HEK293 (cell line): ENCODE measurements at regions not wholly inside any gene's neighbourhood (a gene's known extent, or its start where the extent isn't known, plus 50 kb on each side); places are given as distances from the start of the nearest gene placed in this dataset.

Experiments
- GLI2 ChIP-seq: fragments of 450-650 bp; formaldehyde crosslinking; IDR thresholded peaks from 2 replicates; pipeline ENCODE4; 2017; ENCODE audit warnings: missing biosample characterization, missing genetic modification characterization, low read depth, borderline replicate concordance
- MYNN ChIP-seq: fragments of 450-650 bp; formaldehyde crosslinking; IDR thresholded peaks from 2 replicates; pipeline ENCODE4 v1.5.1; 2016; ENCODE audit warnings: missing biosample characterization, missing genetic modification characterization, borderline replicate concordance
- TCF7L2 ChIP-seq: IDR thresholded peaks from 2 replicates; pipeline ENCODE4 v1.6.1; 2011; ENCODE audit warnings: low read depth, mild to moderate bottlenecking, inconsistent platforms, low read length, moderate library complexity, borderline replicate concordance
- ZNF239 ChIP-seq: fragments of 450-650 bp; formaldehyde crosslinking; IDR thresholded peaks from 2 replicates; pipeline ENCODE4 v1.5.1; 2016; ENCODE audit warnings: missing biosample characterization, missing genetic modification characterization
- ZNF747 ChIP-seq: fragments of 450-650 bp; formaldehyde crosslinking; IDR thresholded peaks from 2 replicates; pipeline ENCODE4 v1.5.1; 2016; ENCODE audit warnings: missing biosample characterization, missing genetic modification characterization
- ZNF791 ChIP-seq: fragments of 450-650 bp; formaldehyde crosslinking; IDR thresholded peaks from 2 replicates; pipeline ENCODE4 v1.5.1; 2016; ENCODE audit warnings: missing biosample characterization, missing genetic modification characterization
- TF ChIP-seq, protein P1 (sequence below): fragments of 450-650 bp; formaldehyde crosslinking; IDR thresholded peaks from 2 replicates; pipeline ENCODE4 v1.5.1; 2016; ENCODE audit warnings: missing biosample characterization, missing genetic modification characterization
- TF ChIP-seq, protein P2 (sequence below): fragments of 450-650 bp; formaldehyde crosslinking; IDR thresholded peaks from 2 replicates; pipeline ENCODE4 v1.5.1; 2016; ENCODE audit warnings: missing biosample characterization, missing genetic modification characterization
- TF ChIP-seq, protein P3 (sequence below): fragments of 450-650 bp; formaldehyde crosslinking; IDR thresholded peaks from 2 replicates; pipeline ENCODE4 v1.5.1; 2016; ENCODE audit warnings: missing biosample characterization, missing genetic modification characterization, low read depth
- TF ChIP-seq, protein P4 (sequence below): fragments of 450-650 bp; formaldehyde crosslinking; IDR thresholded peaks from 2 replicates; pipeline ENCODE4 v1.5.1; 2016; ENCODE audit warnings: missing biosample characterization, missing genetic modification characterization, low read depth

DNA sequence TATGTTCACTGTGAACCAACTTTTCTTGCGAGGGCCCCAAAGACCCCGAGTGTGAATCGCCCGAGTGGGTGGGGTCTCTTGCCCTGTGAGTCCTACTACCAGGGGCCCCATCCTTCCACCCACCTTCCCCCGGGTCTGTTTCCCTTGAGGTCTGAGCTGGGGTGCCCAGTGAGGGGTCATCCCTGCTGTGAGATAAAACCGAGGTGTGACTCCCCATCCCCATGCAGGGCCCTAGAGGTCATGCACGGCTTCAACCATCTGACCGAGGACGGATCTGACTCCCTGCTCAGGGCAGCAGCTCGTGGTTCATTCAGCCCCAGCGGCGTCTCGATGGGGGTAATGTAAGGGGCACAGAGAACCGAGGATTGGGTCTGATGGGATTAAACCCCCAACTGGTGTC, 103.1 kb upstream of the SULF2 start:
- TF ChIP-seq MYNN (no peak), ZNF747 (tag by site-specific recombination) (no peak), TCF7L2 (no peak), ZNF239 (no peak), GLI2 (tag by site-specific recombination) (no peak), ZNF791 (tag by site-specific recombination) (no peak)
- TF ChIP-seq, protein P1, sequence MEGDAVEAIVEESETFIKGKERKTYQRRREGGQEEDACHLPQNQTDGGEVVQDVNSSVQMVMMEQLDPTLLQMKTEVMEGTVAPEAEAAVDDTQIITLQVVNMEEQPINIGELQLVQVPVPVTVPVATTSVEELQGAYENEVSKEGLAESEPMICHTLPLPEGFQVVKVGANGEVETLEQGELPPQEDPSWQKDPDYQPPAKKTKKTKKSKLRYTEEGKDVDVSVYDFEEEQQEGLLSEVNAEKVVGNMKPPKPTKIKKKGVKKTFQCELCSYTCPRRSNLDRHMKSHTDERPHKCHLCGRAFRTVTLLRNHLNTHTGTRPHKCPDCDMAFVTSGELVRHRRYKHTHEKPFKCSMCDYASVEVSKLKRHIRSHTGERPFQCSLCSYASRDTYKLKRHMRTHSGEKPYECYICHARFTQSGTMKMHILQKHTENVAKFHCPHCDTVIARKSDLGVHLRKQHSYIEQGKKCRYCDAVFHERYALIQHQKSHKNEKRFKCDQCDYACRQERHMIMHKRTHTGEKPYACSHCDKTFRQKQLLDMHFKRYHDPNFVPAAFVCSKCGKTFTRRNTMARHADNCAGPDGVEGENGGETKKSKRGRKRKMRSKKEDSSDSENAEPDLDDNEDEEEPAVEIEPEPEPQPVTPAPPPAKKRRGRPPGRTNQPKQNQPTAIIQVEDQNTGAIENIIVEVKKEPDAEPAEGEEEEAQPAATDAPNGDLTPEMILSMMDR (tag by site-specific recombination), result no peak
- TF ChIP-seq, protein P2, sequence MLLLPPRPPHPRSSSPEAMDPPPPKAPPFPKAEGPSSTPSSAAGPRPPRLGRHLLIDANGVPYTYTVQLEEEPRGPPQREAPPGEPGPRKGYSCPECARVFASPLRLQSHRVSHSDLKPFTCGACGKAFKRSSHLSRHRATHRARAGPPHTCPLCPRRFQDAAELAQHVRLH (tag by site-specific recombination), result no peak
- TF ChIP-seq, protein P3, sequence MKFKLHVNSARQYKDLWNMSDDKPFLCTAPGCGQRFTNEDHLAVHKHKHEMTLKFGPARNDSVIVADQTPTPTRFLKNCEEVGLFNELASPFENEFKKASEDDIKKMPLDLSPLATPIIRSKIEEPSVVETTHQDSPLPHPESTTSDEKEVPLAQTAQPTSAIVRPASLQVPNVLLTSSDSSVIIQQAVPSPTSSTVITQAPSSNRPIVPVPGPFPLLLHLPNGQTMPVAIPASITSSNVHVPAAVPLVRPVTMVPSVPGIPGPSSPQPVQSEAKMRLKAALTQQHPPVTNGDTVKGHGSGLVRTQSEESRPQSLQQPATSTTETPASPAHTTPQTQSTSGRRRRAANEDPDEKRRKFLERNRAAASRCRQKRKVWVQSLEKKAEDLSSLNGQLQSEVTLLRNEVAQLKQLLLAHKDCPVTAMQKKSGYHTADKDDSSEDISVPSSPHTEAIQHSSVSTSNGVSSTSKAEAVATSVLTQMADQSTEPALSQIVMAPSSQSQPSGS, result no peak
- TF ChIP-seq, protein P4, sequence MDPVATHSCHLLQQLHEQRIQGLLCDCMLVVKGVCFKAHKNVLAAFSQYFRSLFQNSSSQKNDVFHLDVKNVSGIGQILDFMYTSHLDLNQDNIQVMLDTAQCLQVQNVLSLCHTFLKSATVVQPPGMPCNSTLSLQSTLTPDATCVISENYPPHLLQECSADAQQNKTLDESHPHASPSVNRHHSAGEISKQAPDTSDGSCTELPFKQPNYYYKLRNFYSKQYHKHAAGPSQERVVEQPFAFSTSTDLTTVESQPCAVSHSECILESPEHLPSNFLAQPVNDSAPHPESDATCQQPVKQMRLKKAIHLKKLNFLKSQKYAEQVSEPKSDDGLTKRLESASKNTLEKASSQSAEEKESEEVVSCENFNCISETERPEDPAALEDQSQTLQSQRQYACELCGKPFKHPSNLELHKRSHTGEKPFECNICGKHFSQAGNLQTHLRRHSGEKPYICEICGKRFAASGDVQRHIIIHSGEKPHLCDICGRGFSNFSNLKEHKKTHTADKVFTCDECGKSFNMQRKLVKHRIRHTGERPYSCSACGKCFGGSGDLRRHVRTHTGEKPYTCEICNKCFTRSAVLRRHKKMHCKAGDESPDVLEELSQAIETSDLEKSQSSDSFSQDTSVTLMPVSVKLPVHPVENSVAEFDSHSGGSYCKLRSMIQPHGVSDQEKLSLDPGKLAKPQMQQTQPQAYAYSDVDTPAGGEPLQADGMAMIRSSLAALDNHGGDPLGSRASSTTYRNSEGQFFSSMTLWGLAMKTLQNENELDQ (tag by site-specific recombination), result no peak
